Neural progenitor cell (in vitro differentiated cells): ENCODE measurements at regions not wholly inside any gene's neighbourhood (a gene's known extent, or its start where the extent isn't known, plus 50 kb on each side); places are given as distances from the start of the nearest gene placed in this dataset.
"Not testable (repeated sequence)": the region's sequence is repeated elsewhere in the genome, so short reads cannot be mapped to it uniquely, and the experiment has no call there.

Experiments used
- DNase-seq: peaks from one replicate; pipeline ENCODE4 v3.0.0-alpha.2; 2016; ENCODE audit warnings: low spot score
- H2AFZ ChIP-seq: fragments of 200-600 bp; sonication (generic); replicated peaks from 2 replicates; pipeline ENCODE4 v1.6.1; 2016; ENCODE audit warnings: antibody characterized with exemption
- H3F3A ChIP-seq: fragments of 200-600 bp; sonication (generic); 2 replicates; pipeline ENCODE4 v1.6.1; 2016; ENCODE audit warnings: antibody characterized with exemption, low read depth
- H3K27ac ChIP-seq: fragments of 200-600 bp; sonication (generic); 2 replicates; pipeline ENCODE4 v1.5.1; 2016; ENCODE audit warnings: mild to moderate bottlenecking
- H3K27me3 ChIP-seq: fragments of 200-600 bp; sonication (generic); 2 replicates; pipeline ENCODE4 v1.6.1; 2016; ENCODE audit warnings: mild to moderate bottlenecking, moderate library complexity
- H3K36me3 ChIP-seq: fragments of 200-600 bp; sonication (generic); 2 replicates; pipeline ENCODE4 v1.5.1; 2016
- H3K4me1 ChIP-seq: fragments of 200-600 bp; sonication (generic); 2 replicates; pipeline ENCODE4 v1.6.1; 2016; ENCODE audit warnings: mixed run types
- H3K4me2 ChIP-seq: fragments of 200-600 bp; sonication (generic); 2 replicates; pipeline ENCODE4 v1.6.1; 2016
- H3K4me3 ChIP-seq: fragments of 200-600 bp; sonication (generic); 2 replicates; pipeline ENCODE4 v1.5.1; 2016
- H3K79me2 ChIP-seq: fragments of 200-600 bp; sonication (generic); 2 replicates; pipeline ENCODE4 v1.6.1; 2016; ENCODE audit warnings: low read depth
- H3K9ac ChIP-seq: fragments of 200-600 bp; sonication (generic); 2 replicates; pipeline ENCODE4 v1.6.1; 2016
- H3K9me3 ChIP-seq: fragments of 200-600 bp; sonication (generic); 2 replicates; pipeline ENCODE4 v1.5.1; 2016; ENCODE audit warnings: low read depth
- H4K20me1 ChIP-seq: fragments of 200-600 bp; sonication (generic); 2 replicates; pipeline ENCODE4 v1.6.1; 2016; ENCODE audit warnings: low read depth
- H3K27ac Mint-ChIP-seq: 3 replicates; pipeline ENCODE4 v1.8.0; 2021; ENCODE audit warnings: mixed read lengths
- H3K27me3 Mint-ChIP-seq: 2 replicates; pipeline ENCODE4 v1.8.0; 2022; ENCODE audit warnings: low read depth, mild to moderate bottlenecking, inconsistent platforms, moderate library complexity, mixed read lengths; ENCODE audit not compliant: insufficient read depth
- H3K36me3 Mint-ChIP-seq: 3 replicates; pipeline ENCODE4 v1.8.0; 2021; ENCODE audit warnings: mixed read lengths
- H3K4me1 Mint-ChIP-seq: 3 replicates; pipeline ENCODE4 v1.8.0; 2021; ENCODE audit warnings: mixed read lengths
- H3K4me3 Mint-ChIP-seq: 3 replicates; pipeline ENCODE4 v1.8.0; 2021; ENCODE audit warnings: mild to moderate bottlenecking, moderate library complexity, mixed read lengths
- H3K9me3 Mint-ChIP-seq: 3 replicates; pipeline ENCODE4 v1.8.0; 2020; ENCODE audit warnings: mixed read lengths
- CTCF ChIP-seq: fragments of 200-600 bp; sonication (generic); IDR thresholded peaks from 2 replicates; pipeline ENCODE4 v1.5.1; 2017; ENCODE audit warnings: antibody characterized with exemption, mild to moderate bottlenecking
- EZH2 ChIP-seq: fragments of 200-600 bp; sonication (generic); IDR thresholded peaks from 2 replicates; pipeline ENCODE4 v1.6.1; 2017; ENCODE audit warnings: antibody characterized with exemption, mild to moderate bottlenecking, moderate library complexity
- EZH2phosphoT487 ChIP-seq: fragments of 200-600 bp; sonication (generic); IDR thresholded peaks from 2 replicates; pipeline ENCODE4 v1.6.1; 2017; ENCODE audit warnings: antibody characterized with exemption

GRCh38 chr2:153532140-153532539, 53.6 kb upstream of the RPRM start:
- no peak overlapping the region for H3K4me3 Mint-ChIP-seq
- H3K27me3 ChIP-seq, result no peaks in the 10 kb centered on the region
- DNase-seq, result no peak
- H3K79me2 ChIP-seq, result no peaks in the 10 kb centered on the region
- H3K9ac ChIP-seq, result no peak overlapping the region
- no peak for TF ChIP-seq CTCF
- no peak for TF ChIP-seq EZH2phosphoT487
- TF ChIP-seq EZH2, result no peak
- H2AFZ ChIP-seq, result no peak overlapping the region
- H3K36me3 Mint-ChIP-seq, result no peaks in the 10 kb centered on the region
- H3F3A ChIP-seq, result no peaks in the 10 kb centered on the region
- peaks cover 2% of the 10 kb centered on the region for H3K27me3 Mint-ChIP-seq
- H4K20me1 ChIP-seq, result no peaks in the 10 kb centered on the region
- no peaks in the 10 kb centered on the region for H3K36me3 ChIP-seq
- H3K27ac ChIP-seq, result no peak overlapping the region
- H3K4me1 Mint-ChIP-seq, result peaks cover 7% of the 10 kb centered on the region
- no peaks in the 10 kb centered on the region for H3K9me3 Mint-ChIP-seq
- H3K4me2 ChIP-seq, result no peak overlapping the region
- no peak overlapping the region for H3K4me3 ChIP-seq
- H3K27ac Mint-ChIP-seq, result no peak overlapping the region
- no peaks in the 10 kb centered on the region for H3K9me3 ChIP-seq
- peaks cover 6% of the 10 kb centered on the region for H3K4me1 ChIP-seq

- not testable (repeated sequence) for H3K9ac ChIP-seq, H3K36me3 ChIP-seq, H3K79me2 ChIP-seq, H3K27me3 ChIP-seq, H3K27ac ChIP-seq, H3K4me3 ChIP-seq, H3K36me3 Mint-ChIP-seq, H3F3A ChIP-seq, H3K4me1 ChIP-seq, H3K4me3 Mint-ChIP-seq, DNase-seq, H3K4me2 ChIP-seq, H3K9me3 ChIP-seq, H3K4me1 Mint-ChIP-seq, H3K27ac Mint-ChIP-seq, H2AFZ ChIP-seq, H3K27me3 Mint-ChIP-seq, H4K20me1 ChIP-seq, H3K9me3 Mint-ChIP-seq
Measured at GRCh38 chr2:153533803-153534202, 55.2 kb upstream of the RPRM start.

- H3K36me3 Mint-ChIP-seq, H3K9me3 Mint-ChIP-seq, H3K36me3 ChIP-seq, H2AFZ ChIP-seq, H3K4me1 Mint-ChIP-seq, H3K27ac ChIP-seq, H3K4me2 ChIP-seq, H3K9ac ChIP-seq, H3K4me3 ChIP-seq, H4K20me1 ChIP-seq, H3K79me2 ChIP-seq, H3K4me3 Mint-ChIP-seq, DNase-seq, H3K27me3 Mint-ChIP-seq, H3K27ac Mint-ChIP-seq, H3K9me3 ChIP-seq, H3F3A ChIP-seq, H3K4me1 ChIP-seq, H3K27me3 ChIP-seq: not testable (repeated sequence)
Measured at GRCh38 chr2:153534590-153534989, 56.0 kb upstream of the RPRM start.

- H3K27me3 ChIP-seq, result no peaks in the 10 kb centered on the region
- H2AFZ ChIP-seq, result no peak overlapping the region
- H3K9ac ChIP-seq, result no peak overlapping the region
- Mint-ChIP-seq H3K9me3 (peaks cover 2% of the 10 kb centered on the region), H3K27me3 (peaks cover 2% of the 10 kb centered on the region), H3K27ac (no peak overlapping the region), H3K36me3 (no peaks in the 10 kb centered on the region), H3K4me3 (no peak overlapping the region), H3K4me1 (peaks cover 7% of the 10 kb centered on the region)
- TF ChIP-seq EZH2, result no peak
- no peak for TF ChIP-seq CTCF
- TF ChIP-seq EZH2phosphoT487, result no peak
- H3K9me3 ChIP-seq, result no peaks in the 10 kb centered on the region
- H3K27ac ChIP-seq, result no peak overlapping the region
- peaks cover 6% of the 10 kb centered on the region for H3K4me1 ChIP-seq
- H4K20me1 ChIP-seq, result no peaks in the 10 kb centered on the region
- no peaks in the 10 kb centered on the region for H3K79me2 ChIP-seq
- DNase-seq, result no peak
- no peak overlapping the region for H3K4me3 ChIP-seq
- H3K36me3 ChIP-seq, result no peaks in the 10 kb centered on the region
- H3K4me2 ChIP-seq, result no peak overlapping the region
- H3F3A ChIP-seq, result no peaks in the 10 kb centered on the region
Measured at GRCh38 chr2:153536115-153536514, 57.6 kb upstream of the RPRM start.

- not testable (repeated sequence) for H4K20me1 ChIP-seq, H3K27ac Mint-ChIP-seq, H3K36me3 ChIP-seq, H2AFZ ChIP-seq, H3K79me2 ChIP-seq, H3K4me1 Mint-ChIP-seq, H3K27me3 ChIP-seq, H3K27me3 Mint-ChIP-seq, H3K9ac ChIP-seq, H3K4me3 ChIP-seq, H3K9me3 Mint-ChIP-seq, H3K9me3 ChIP-seq, H3K4me1 ChIP-seq, DNase-seq, H3K4me2 ChIP-seq, H3K27ac ChIP-seq, H3F3A ChIP-seq, H3K36me3 Mint-ChIP-seq, H3K4me3 Mint-ChIP-seq
Measured at GRCh38 chr2:153538102-153538501, 59.5 kb upstream of the RPRM start.
